ENCODE measurements at regions not wholly inside any gene's neighbourhood (a gene's known extent, or its start where the extent isn't known, plus 50 kb on each side); places are given as distances from the start of the nearest gene placed in this dataset.

GRCh38 chr13:75231235-75231634, 250.7 kb downstream of the TBC1D4 start:
- Mint-ChIP-seq H3K27me3 (peaks cover 0 to 6% (median 5%) of the 10 kb centered on the region in 3 donors), H3K27ac (no peak overlapping the region), H3K36me3 (no peaks in the 10 kb centered on the region), H3K9me3 (peaks cover 0 to 14% (median 6%) of the 10 kb centered on the region in 7 donors), H3K4me1 (no peaks in the 10 kb centered on the region), H3K4me3 (no peak overlapping the region)
- ATAC-seq (ENCODE audit: low read depth in 2 of 2) (no peak), DNase-seq (no peak)

GRCh38 chr13:75226733-75227435, 255.1 kb downstream of the TBC1D4 start:
- H3K4me1 Mint-ChIP-seq: no peaks in the 10 kb centered on the region
- no peak overlapping the region for H3K27ac Mint-ChIP-seq
- no peak overlapping the region for H3K4me3 Mint-ChIP-seq
- DNase-seq (no peak), ATAC-seq (ENCODE audit: low read depth in 2 of 2) (no peak)
- H3K36me3 Mint-ChIP-seq: no peaks in the 10 kb centered on the region
- peaks cover 0 to 6% (median 0%) of the 10 kb centered on the region in 7 donors for H3K9me3 Mint-ChIP-seq
- H3K27me3 Mint-ChIP-seq: peaks cover 0 to 6% (median 2%) of the 10 kb centered on the region in 3 donors

GRCh38 chr13:75226092-75226491, 255.9 kb downstream of the TBC1D4 start:
- H3K4me1 Mint-ChIP-seq: no peaks in the 10 kb centered on the region
- no peak for DNase-seq
- H3K36me3 Mint-ChIP-seq: no peaks in the 10 kb centered on the region
- no peak overlapping the region for H3K4me3 Mint-ChIP-seq
- peaks cover 0 to 6% (median 0%) of the 10 kb centered on the region in 3 donors for H3K27me3 Mint-ChIP-seq
- no peak for ATAC-seq (ENCODE audit: low read depth in 2 of 2)
- H3K27ac Mint-ChIP-seq: no peak overlapping the region
- no peaks in the 10 kb centered on the region for H3K9me3 Mint-ChIP-seq

- no peak for DNase-seq
- H3K4me3 Mint-ChIP-seq: no peak overlapping the region
- H3K4me1 Mint-ChIP-seq: no peaks in the 10 kb centered on the region
- H3K27me3 Mint-ChIP-seq: peaks cover 0 to 13% (median 6%) of the 10 kb centered on the region in 3 donors
- no peak overlapping the region for H3K27ac Mint-ChIP-seq
- ATAC-seq (ENCODE audit: low read depth in 2 of 2): no peak
- H3K36me3 Mint-ChIP-seq: no peaks in the 10 kb centered on the region
- no peaks in the 10 kb centered on the region for H3K9me3 Mint-ChIP-seq
These were observed 256.5 kb downstream of the TBC1D4 start for GRCh38 chr13:75225288-75226032.

- no peak overlapping the region for H3K27ac Mint-ChIP-seq
- ATAC-seq (ENCODE audit: low read depth in 2 of 2) (no peak), DNase-seq (no peak)
- H3K4me1 Mint-ChIP-seq: peaks cover 0 to 9% (median 7%) of the 10 kb centered on the region in 3 donors
- H3K27me3 Mint-ChIP-seq: peaks cover 7 to 22% (median 17%) of the 10 kb centered on the region in 3 donors
- H3K36me3 Mint-ChIP-seq: no peaks in the 10 kb centered on the region
- no peak overlapping the region for H3K4me3 Mint-ChIP-seq
- no peaks in the 10 kb centered on the region for H3K9me3 Mint-ChIP-seq
These were observed 257.8 kb downstream of the TBC1D4 start for GRCh38 chr13:75224053-75224742.

GRCh38 chr13:75222031-75222430, 259.9 kb downstream of the TBC1D4 start:
- H3K4me3 Mint-ChIP-seq: no peak overlapping the region
- H3K4me1 Mint-ChIP-seq: peaks cover 0 to 9% (median 7%) of the 10 kb centered on the region in 3 donors
- H3K27ac Mint-ChIP-seq: no peak overlapping the region
- H3K36me3 Mint-ChIP-seq: no peaks in the 10 kb centered on the region
- DNase-seq (no peak), ATAC-seq (ENCODE audit: low read depth in 2 of 2) (no peak)
- H3K9me3 Mint-ChIP-seq: no peaks in the 10 kb centered on the region
- H3K27me3 Mint-ChIP-seq: peaks cover 11 to 38% (median 34%) of the 10 kb centered on the region in 3 donors

- Mint-ChIP-seq H3K27me3 (peaks cover 11 to 43% (median 34%) of the 10 kb centered on the region in 3 donors), H3K27ac (no peak overlapping the region), H3K9me3 (no peaks in the 10 kb centered on the region), H3K36me3 (no peaks in the 10 kb centered on the region), H3K4me3 (peak overlapping the region in 1 of 8 donors; percentile 2), H3K4me1 (peaks cover 0 to 9% (median 7%) of the 10 kb centered on the region in 3 donors)
- DNase-seq (no peak), ATAC-seq (ENCODE audit: low read depth in 2 of 2) (no peak)
These were observed 261.1 kb downstream of the TBC1D4 start for GRCh38 chr13:75220861-75221260.

- DNase-seq: no peak
- Mint-ChIP-seq H3K27me3 (peaks cover 11 to 47% (median 34%) of the 10 kb centered on the region in 3 donors), H3K27ac (no peak overlapping the region), H3K4me3 (no peak overlapping the region), H3K36me3 (no peaks in the 10 kb centered on the region), H3K9me3 (no peaks in the 10 kb centered on the region), H3K4me1 (peaks cover 0 to 9% (median 7%) of the 10 kb centered on the region in 3 donors)
- ATAC-seq (ENCODE audit: low read depth in 2 of 2): no peak
These were observed 261.8 kb downstream of the TBC1D4 start for GRCh38 chr13:75220238-75220542.

GRCh38 chr13:75219479-75220237, 262.3 kb downstream of the TBC1D4 start:
- H3K4me1 Mint-ChIP-seq: peaks cover 0 to 9% (median 7%) of the 10 kb centered on the region in 3 donors
- peaks cover 11 to 47% (median 34%) of the 10 kb centered on the region in 3 donors for H3K27me3 Mint-ChIP-seq
- H3K27ac Mint-ChIP-seq: peak overlapping the region in 1 of 6 donors; percentile 35
- DNase-seq: peak; percentile 53
- peak; percentile 86 to 91 for ATAC-seq (ENCODE audit: low read depth in 2 of 2)
- peak overlapping the region in 1 of 8 donors; percentile 31 for H3K4me3 Mint-ChIP-seq
- H3K36me3 Mint-ChIP-seq: no peaks in the 10 kb centered on the region
- no peaks in the 10 kb centered on the region for H3K9me3 Mint-ChIP-seq

- Mint-ChIP-seq H3K27ac (no peak overlapping the region), H3K4me1 (peaks cover 0 to 9% (median 7%) of the 10 kb centered on the region in 3 donors), H3K9me3 (no peaks in the 10 kb centered on the region), H3K36me3 (no peaks in the 10 kb centered on the region), H3K4me3 (no peak overlapping the region), H3K27me3 (peaks cover 14 to 47% (median 34%) of the 10 kb centered on the region in 3 donors)
- ATAC-seq (ENCODE audit: low read depth in 2 of 2) (no peak), DNase-seq (no peak)
These were observed 264.0 kb downstream of the TBC1D4 start for GRCh38 chr13:75217949-75218348.

GRCh38 chr13:75216038-75216437, 265.9 kb downstream of the TBC1D4 start:
- no peaks in the 10 kb centered on the region for H3K9me3 Mint-ChIP-seq
- DNase-seq (no peak), ATAC-seq (ENCODE audit: low read depth in 2 of 2) (no peak)
- no peaks in the 10 kb centered on the region for H3K36me3 Mint-ChIP-seq
- H3K4me1 Mint-ChIP-seq: peaks cover 0 to 9% (median 7%) of the 10 kb centered on the region in 3 donors
- no peak overlapping the region for H3K27ac Mint-ChIP-seq
- peaks cover 14 to 40% (median 39%) of the 10 kb centered on the region in 3 donors for H3K27me3 Mint-ChIP-seq
- no peak overlapping the region for H3K4me3 Mint-ChIP-seq

GRCh38 chr13:75214846-75215245, 267.1 kb downstream of the TBC1D4 start:
- Mint-ChIP-seq H3K9me3 (no peaks in the 10 kb centered on the region), H3K27me3 (peaks cover 14 to 33% (median 30%) of the 10 kb centered on the region in 3 donors), H3K4me3 (no peak overlapping the region), H3K27ac (no peak overlapping the region), H3K4me1 (peaks cover 0 to 5% (median 4%) of the 10 kb centered on the region in 3 donors), H3K36me3 (no peaks in the 10 kb centered on the region)
- DNase-seq: no peak
- no peak for ATAC-seq (ENCODE audit: low read depth in 2 of 2)

GRCh38 chr13:75202981-75203380, 279.0 kb downstream of the TBC1D4 start:
- no peak overlapping the region for H3K27ac Mint-ChIP-seq
- no peaks in the 10 kb centered on the region for H3K36me3 Mint-ChIP-seq
- H3K9me3 Mint-ChIP-seq: peaks cover 6 to 12% (median 8%) of the 10 kb centered on the region in 7 donors
- ATAC-seq (ENCODE audit: low read depth in 2 of 2) (no peak), DNase-seq (no peak)
- H3K27me3 Mint-ChIP-seq: peaks cover 0 to 27% (median 12%) of the 10 kb centered on the region in 3 donors
- H3K4me1 Mint-ChIP-seq: no peaks in the 10 kb centered on the region
- H3K4me3 Mint-ChIP-seq: no peak overlapping the region
